Heart right ventricle (tissue), 16 donors: ENCODE measurements at regions not wholly inside any gene's neighbourhood (a gene's known extent, or its start where the extent isn't known, plus 50 kb on each side); places are given as distances from the start of the nearest gene placed in this dataset.

Experiments used
- ATAC-seq, 8 donors: fragments of 200-7000 bp; cut with Tn5 transposase; one replicate each; pipeline ENCODE4 v1.9.1; 2020; ENCODE audit warnings: mild to moderate bottlenecking in 8 of 8, moderate library complexity in 8 of 8, moderate number of reproducible peaks in 1 of 8
- DNase-seq, 2 donors: peaks; one replicate each; pipeline ENCODE4 v3.0.0-alpha.2; 2020
- H3K27ac ChIP-seq, 10 donors: fragments of 200-600 bp; sonication (generic) in 2 of 10; one replicate each; pipeline versions ENCODE4 v1.5.0 to v1.8.0; 2020 to 2022; ENCODE audit warnings: mild to moderate bottlenecking in 3 of 10
- H3K27me3 ChIP-seq, 7 donors: fragments of 200-600 bp; one replicate each; pipeline ENCODE4 v1.8.0; 2021 to 2022; ENCODE audit warnings: mild to moderate bottlenecking in 2 of 7
- H3K36me3 ChIP-seq, 9 donors: fragments of 200-600 bp; sonication (generic) in 1 of 9; one replicate each; pipeline versions ENCODE4 v1.5.0 to v1.8.0; 2020 to 2022; ENCODE audit warnings: mild to moderate bottlenecking in 2 of 9
- H3K4me1 ChIP-seq, 9 donors: fragments of 200-600 bp; sonication (generic) in 1 of 9; one replicate each; pipeline versions ENCODE4 v1.5.0 to v1.8.0; 2020 to 2022; ENCODE audit warnings: mild to moderate bottlenecking in 4 of 9
- H3K4me3 ChIP-seq, 10 donors: fragments of 200-600 bp; sonication (generic) in 2 of 10; one replicate each; pipeline versions ENCODE4 v1.5.0 to v1.8.0; 2020 to 2022; ENCODE audit warnings: mild to moderate bottlenecking in 7 of 10, moderate library complexity in 2 of 10
- H3K9me3 ChIP-seq, 11 donors: fragments of 200-600 bp in 10 of 11; sonication (generic) in 2 of 11; one replicate each; pipeline versions ENCODE4 v1.5.0 to v1.8.0; 2013 to 2022; ENCODE audit warnings: mild to moderate bottlenecking in 2 of 11, control low read depth in 1 of 11, moderate library complexity in 1 of 11
- WGBS, 2 donors: extraction: QIAGEN DNeasy Blood & Tissue Kit; methylation state at CpG; one replicate each; pipeline ENCODE4 v1.1.7; 2013; ENCODE audit warnings: inconsistent platforms in 1 of 2; 5-methylcytosine and 5-hydroxymethylcytosine counted together
- intact Hi-C, 10 donors: fragments of 100-400 bp; cut with DNase I; formaldehyde crosslinking; loops; one replicate each; pipeline versions ENCODE4 v1.11.1 to v1.14.2; 2022
- TF ChIP-seq, protein P1 (sequence below), 9 donors: fragments of 200-600 bp; sonication (generic) in 2 of 9; IDR thresholded peaks; one replicate each; pipeline versions ENCODE4 v1.5.0 to v1.8.0; 2021 to 2022; ENCODE audit warnings: antibody characterized with exemption in 9 of 9, mild to moderate bottlenecking in 5 of 9, moderate library complexity in 1 of 9
- donor health status: Arrhythmogenic right ventricular cardiomyopathy.
- donor health status: ischemic (EF 13 %, LVEDD 7.1; RV severe dilation, severe dysfunction).
- donor health status: healthy with polysubstance abuse.
- donor health status: DM: no; HTN: yes; CAD: no.
- donor health status: DM: no; HTN: no; CAD: no.
- donor health status: ischemic (EF 25% LVEDD 6.9; RV normal size, moderate dysfunction).
- donor health status: ischemic (EF 25% LVEDD 5.7; RV mildly dilated, moderate dysfunction).
- donor health status: healthy.
- donor health status: DM: yes; HTN: yes; CAD: no.
- donor health status: Ischemic cardiomyopathy.
- donor health status: ischemic (EF 35%, LVEDD 5.7; RV mildly dilated, moderate dysfunction).
- donor health status: nonischemic (EF 11% LVEDD 7.7; RV severe dilation, severe dysfunction).
- donor health status: DM: yes; HTN: yes; CAD: no.
- donor health status: PGD.
- donor health status: ischemic (EF 29% LVEDD 5.4; RV normal size, mild dysfunction).
- donor health status: nonischemic (EF 23%, LVEDD 6.1; RV moderate dilation, normal function).

DNA sequence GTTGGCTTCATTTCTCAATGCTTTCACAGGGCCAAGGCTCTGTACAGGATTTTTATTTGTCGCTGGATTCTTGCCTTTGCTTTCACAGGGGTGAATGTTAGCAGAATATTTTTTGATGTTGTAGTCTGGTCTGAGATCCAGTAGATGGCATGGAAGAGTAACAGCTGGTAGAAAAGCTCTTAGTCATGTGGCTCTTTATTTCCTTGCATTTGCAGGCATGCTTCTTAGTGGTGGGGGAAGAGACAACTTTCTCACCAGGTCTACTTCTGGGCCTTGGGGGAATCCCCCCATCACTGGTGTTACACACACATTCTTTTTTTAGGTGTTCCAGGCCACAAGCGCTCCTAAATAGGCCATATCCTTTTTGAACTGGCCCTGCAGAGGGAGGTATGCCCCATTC lies 58.2 kb upstream of the DKK2 start:
- peaks cover 0 to 5% (median 0%) of the 10 kb centered on the region in 11 donors for H3K9me3 ChIP-seq
- no peaks in the 10 kb centered on the region for H3K4me1 ChIP-seq
- intact Hi-C loops, result no loop called here
- H3K4me3 ChIP-seq, result no peak overlapping the region
- TF ChIP-seq, protein P1, sequence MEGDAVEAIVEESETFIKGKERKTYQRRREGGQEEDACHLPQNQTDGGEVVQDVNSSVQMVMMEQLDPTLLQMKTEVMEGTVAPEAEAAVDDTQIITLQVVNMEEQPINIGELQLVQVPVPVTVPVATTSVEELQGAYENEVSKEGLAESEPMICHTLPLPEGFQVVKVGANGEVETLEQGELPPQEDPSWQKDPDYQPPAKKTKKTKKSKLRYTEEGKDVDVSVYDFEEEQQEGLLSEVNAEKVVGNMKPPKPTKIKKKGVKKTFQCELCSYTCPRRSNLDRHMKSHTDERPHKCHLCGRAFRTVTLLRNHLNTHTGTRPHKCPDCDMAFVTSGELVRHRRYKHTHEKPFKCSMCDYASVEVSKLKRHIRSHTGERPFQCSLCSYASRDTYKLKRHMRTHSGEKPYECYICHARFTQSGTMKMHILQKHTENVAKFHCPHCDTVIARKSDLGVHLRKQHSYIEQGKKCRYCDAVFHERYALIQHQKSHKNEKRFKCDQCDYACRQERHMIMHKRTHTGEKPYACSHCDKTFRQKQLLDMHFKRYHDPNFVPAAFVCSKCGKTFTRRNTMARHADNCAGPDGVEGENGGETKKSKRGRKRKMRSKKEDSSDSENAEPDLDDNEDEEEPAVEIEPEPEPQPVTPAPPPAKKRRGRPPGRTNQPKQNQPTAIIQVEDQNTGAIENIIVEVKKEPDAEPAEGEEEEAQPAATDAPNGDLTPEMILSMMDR (IDR thresholded peaks at IDR 0.05), result no peak
- ATAC-seq (no peak), DNase-seq (no peak)
- whole genome bisulfite sequencing, 2 donors, result 93 to 98% methylated on average over 2 of the region's 2 CpGs
- H3K27ac ChIP-seq, result no peak overlapping the region
- H3K27me3 ChIP-seq, result peaks cover 0 to 6% (median 0%) of the 10 kb centered on the region in 7 donors
- no peaks in the 10 kb centered on the region for H3K36me3 ChIP-seq
